ENCODE measurements at regions not wholly inside any gene's neighbourhood (a gene's known extent, or its start where the extent isn't known, plus 50 kb on each side); places are given as distances from the start of the nearest gene placed in this dataset.

- TF ChIP-seq POLR2A (IDR thresholded peaks at IDR 0.05; ENCODE audit: insufficient read depth in 1 of 2, low read depth in 2 of 2, low read length in 2 of 2) (no peak), CTCF (CRISPR knock-in tag; IDR thresholded peaks at IDR 0.05) (no peak), ZNF75D (CRISPR knock-in tag; IDR thresholded peaks at IDR 0.05; ENCODE audit: borderline replicate concordance) (no peak)
These were observed 356.3 kb downstream of the MAT2B start for GRCh38 chr5:163861670-163862069.
